ENCODE measurements at regions not wholly inside any gene's neighbourhood (a gene's known extent, or its start where the extent isn't known, plus 50 kb on each side); places are given as distances from the start of the nearest gene placed in this dataset.

GRCh38 chr16:72291121-72291520 is 119.2 kb upstream of the PMFBP1 start:
- H4K5ac ChIP-seq (ENCODE audit: insufficient read length, low read depth, low read length): no peak overlapping the region
- H2BK15ac ChIP-seq (ENCODE audit: low read length): no peak overlapping the region
- H3K27ac ChIP-seq (ENCODE audit: low read depth, low read length): no peak overlapping the region
- H3K18ac ChIP-seq (ENCODE audit: extremely low read depth, low read length): no peak overlapping the region
- H3K23ac ChIP-seq (ENCODE audit: insufficient read length): no peak overlapping the region
- H3K9ac ChIP-seq (replicated peaks in 1 of 4; ENCODE audit: extremely low read depth in 1 of 4, low read depth in 3 of 4, low read length in 3 of 4): no peak overlapping the region
- H3K27me3 ChIP-seq (replicated peaks in 1 of 4; ENCODE audit: control insufficient read depth in 3 of 4, extremely low read depth in 1 of 4, insufficient read depth in 3 of 4, low read length in 3 of 4): no peaks in the 10 kb centered on the region
- CTCF ChIA-PET (ENCODE audit: partially characterized antibody): no interaction called here
- TF ChIP-seq MAFK (IDR thresholded peaks at IDR 0.05; ENCODE audit: low read depth, low read length) (no peak), RNF2 (IDR thresholded peaks at IDR 0.05; ENCODE audit: borderline replicate concordance, low read depth, low read length, missing control alignments, poor library complexity, severe bottlenecking) (no peak), POU5F1 (IDR thresholded peaks at IDR 0.05; ENCODE audit: low read depth, low read length) (no peak), EP300 (IDR thresholded peaks at IDR 0.05; ENCODE audit: borderline replicate concordance in 1 of 2, low read depth in 2 of 2, low read length in 2 of 2) (no peak)
- H4K20me1 ChIP-seq (replicated peaks in 1 of 2; ENCODE audit: control insufficient read depth in 1 of 2, insufficient read depth in 2 of 2, low read length in 2 of 2): no peaks in the 10 kb centered on the region
- no peak overlapping the region for H4K91ac ChIP-seq (replicated peaks; ENCODE audit: insufficient read length, low read length)
- H3K56ac ChIP-seq (replicated peaks; ENCODE audit: insufficient read length, low read depth, low read length): no peak overlapping the region
- peaks cover 0 to 2% (median 0%) of the 10 kb centered on the region in 4 experiments; a peak in 2 of 8 replicates for H3K36me3 ChIP-seq (ENCODE audit: control insufficient read depth in 2 of 4, insufficient read depth in 4 of 4, low read length in 3 of 4)
- DNase-seq (ENCODE audit: low read depth in 1 of 2, low spot score in 2 of 2) (no peak), FAIRE-seq (no peak)
- H3K4me3 ChIP-seq (ENCODE audit: extremely low read depth in 1 of 4, insufficient read depth in 2 of 4, low read depth in 3 of 4, low read length in 4 of 4): no peak overlapping the region
- no peak overlapping the region for H2AK5ac ChIP-seq (ENCODE audit: low read depth, low read length)
- H3K9me3 ChIP-seq (ENCODE audit: insufficient read depth in 2 of 2, low read depth in 1 of 2, low read length in 1 of 2): no peaks in the 10 kb centered on the region
- no peak overlapping the region for H2AFZ ChIP-seq (ENCODE audit: low read length)
- no peak overlapping the region for H3K4ac ChIP-seq (replicated peaks; ENCODE audit: insufficient read length, low read depth, low read length)
- H3K4me1 ChIP-seq (replicated peaks in 1 of 4; ENCODE audit: control insufficient read depth in 3 of 4, insufficient read depth in 4 of 4, low read length in 3 of 4): peaks cover 0 to under 1% (median 0%) of the 10 kb centered on the region in 4 experiments; a peak in 1 of 7 replicates
- H2BK120ac ChIP-seq (replicated peaks; ENCODE audit: low read depth, low read length): no peak overlapping the region
- no peaks in the 10 kb centered on the region for H3K79me1 ChIP-seq (ENCODE audit: low read depth, low read length)
- no peak overlapping the region for H4K8ac ChIP-seq (ENCODE audit: extremely low read depth, insufficient read depth, low read length)
- H3K14ac ChIP-seq (ENCODE audit: insufficient read length): no peak overlapping the region
- H2BK20ac ChIP-seq (ENCODE audit: low read length): no peak overlapping the region
- H3K23me2 ChIP-seq (ENCODE audit: low read depth, low read length): 0 out of 2 replicates have a peak, but pooled peaks cover 2% of the 10 kb centered on the region
- no peaks in the 10 kb centered on the region for H3K79me2 ChIP-seq (ENCODE audit: control insufficient read depth in 1 of 2, insufficient read depth in 2 of 2, low read length in 2 of 2)
- H2BK5ac ChIP-seq (ENCODE audit: low read depth, low read length): no peak overlapping the region
- no peak overlapping the region for H2BK12ac ChIP-seq (ENCODE audit: low read depth, low read length)
- POLR2A ChIA-PET (ENCODE audit: partially characterized antibody): no interaction called here
- no peak overlapping the region for H3K4me2 ChIP-seq (ENCODE audit: insufficient read depth in 1 of 2, low read depth in 2 of 2, low read length in 2 of 2)
- WGBS, 2 experiments (ENCODE audit: extremely low coverage in 1 of 2, insufficient coverage in 1 of 2, insufficient read length in 1 of 2, insufficient replicate concordance in 2 of 2, low coverage in 1 of 2, low lambda C conversion rate in 2 of 2, missing lambda C conversion rate in 1 of 2): 74% methylated on average over 3 of the region's 3 CpGs; no CpG with 5 or more reads in 1 of the 2 experiments
